GM12878 (cell line): ENCODE measurements at regions not wholly inside any gene's neighbourhood (a gene's known extent, or its start where the extent isn't known, plus 50 kb on each side); places are given as distances from the start of the nearest gene placed in this dataset.

ENCODE experiments used
- EZH2 ChIP-seq: IDR thresholded peaks from 2 replicates; pipeline ENCODE4 v1.6.1; 2012; ENCODE audit warnings: low read depth, mild to moderate bottlenecking, control low read depth, inconsistent platforms, low read length, borderline replicate concordance; ENCODE audit not compliant: control insufficient read depth
- GABPA ChIP-seq: IDR thresholded peaks from 2 replicates; pipeline ENCODE4 v1.6.1; 2014; ENCODE audit warnings: antibody characterized with exemption, low read depth, mild to moderate bottlenecking, inconsistent platforms
- MTA3 ChIP-seq: IDR thresholded peaks from 2 replicates; pipeline ENCODE4 v1.6.1; 2012; ENCODE audit warnings: low read length, inconsistent platforms, borderline replicate concordance
- POLR2A ChIP-seq: IDR thresholded peaks from 2 replicates; pipeline ENCODE4 v1.6.1; 2011; ENCODE audit warnings: low read depth, mild to moderate bottlenecking, low read length
- WRNIP1 ChIP-seq: IDR thresholded peaks from 2 replicates; pipeline ENCODE4 v1.6.1; 2011; ENCODE audit warnings: low read depth, low read length, improper control_type of control experiment, borderline replicate concordance
- TF ChIP-seq, protein P1 (sequence below), 3 experiments: IDR thresholded peaks in 2 of 3; conservative IDR thresholded peaks in 1 of 3; 2 replicates each; pipeline ENCODE4 v1.5.1; 2011; ENCODE audit warnings: low read depth in 3 of 3, low read length in 3 of 3, mild to moderate bottlenecking in 3 of 3, control low read depth in 2 of 3, moderate library complexity in 2 of 3, inconsistent platforms in 1 of 3, mixed read lengths in 1 of 3; ENCODE audit not compliant: control insufficient read depth in 2 of 3, insufficient read depth in 1 of 3; ENCODE audit errors: extremely low read depth in 1 of 3
- TF ChIP-seq, protein P2 (sequence below): IDR thresholded peaks from 2 replicates; pipeline ENCODE4 v1.6.1; 2012; ENCODE audit warnings: low read depth, low read length, improper control_type of control experiment
- TF ChIP-seq, protein P3 (sequence below): fragments of 450-650 bp; IDR thresholded peaks from 2 replicates; pipeline ENCODE4 v1.6.1; 2014; ENCODE audit warnings: mild to moderate bottlenecking

DNA sequence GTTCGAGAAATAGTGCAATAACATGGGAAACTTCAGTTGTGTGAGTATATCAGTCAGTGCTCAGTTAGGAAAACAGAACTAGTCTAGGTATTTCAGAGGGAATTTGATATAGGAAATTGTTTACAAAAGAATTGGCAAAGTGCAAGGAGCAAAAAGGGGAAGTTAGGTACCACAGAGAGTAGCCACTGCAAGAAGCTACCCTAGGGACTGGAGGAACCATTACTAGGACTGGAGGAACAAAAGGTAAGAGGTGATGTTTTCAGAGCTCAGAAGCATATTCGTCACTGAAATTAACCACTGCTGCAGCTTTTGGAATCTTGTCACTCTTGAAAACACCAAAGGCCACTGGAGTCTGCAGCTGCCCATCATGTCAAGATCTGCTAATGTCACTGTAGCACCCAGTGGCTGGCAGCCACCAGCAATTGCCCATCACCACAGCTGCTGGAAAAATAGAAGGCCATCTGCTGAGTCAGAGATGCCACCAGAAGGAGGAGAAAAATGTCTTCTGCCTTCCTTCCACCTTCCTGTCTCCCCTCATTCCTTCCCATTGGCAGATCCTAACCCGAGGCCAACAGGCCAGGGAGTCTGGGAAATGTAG lies 160.6 kb upstream of the RPS6KA3 start:
- TF ChIP-seq, protein P1, sequence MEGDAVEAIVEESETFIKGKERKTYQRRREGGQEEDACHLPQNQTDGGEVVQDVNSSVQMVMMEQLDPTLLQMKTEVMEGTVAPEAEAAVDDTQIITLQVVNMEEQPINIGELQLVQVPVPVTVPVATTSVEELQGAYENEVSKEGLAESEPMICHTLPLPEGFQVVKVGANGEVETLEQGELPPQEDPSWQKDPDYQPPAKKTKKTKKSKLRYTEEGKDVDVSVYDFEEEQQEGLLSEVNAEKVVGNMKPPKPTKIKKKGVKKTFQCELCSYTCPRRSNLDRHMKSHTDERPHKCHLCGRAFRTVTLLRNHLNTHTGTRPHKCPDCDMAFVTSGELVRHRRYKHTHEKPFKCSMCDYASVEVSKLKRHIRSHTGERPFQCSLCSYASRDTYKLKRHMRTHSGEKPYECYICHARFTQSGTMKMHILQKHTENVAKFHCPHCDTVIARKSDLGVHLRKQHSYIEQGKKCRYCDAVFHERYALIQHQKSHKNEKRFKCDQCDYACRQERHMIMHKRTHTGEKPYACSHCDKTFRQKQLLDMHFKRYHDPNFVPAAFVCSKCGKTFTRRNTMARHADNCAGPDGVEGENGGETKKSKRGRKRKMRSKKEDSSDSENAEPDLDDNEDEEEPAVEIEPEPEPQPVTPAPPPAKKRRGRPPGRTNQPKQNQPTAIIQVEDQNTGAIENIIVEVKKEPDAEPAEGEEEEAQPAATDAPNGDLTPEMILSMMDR (IDR thresholded peaks at IDR 0.05 in 2 of 3, conservative IDR thresholded peaks at IDR 0.05 in 1 of 3; ENCODE audit: control insufficient read depth in 2 of 3, extremely low read depth in 1 of 3, insufficient read depth in 1 of 3, low read depth in 3 of 3, low read length in 3 of 3): no peak
- TF ChIP-seq, protein P2, sequence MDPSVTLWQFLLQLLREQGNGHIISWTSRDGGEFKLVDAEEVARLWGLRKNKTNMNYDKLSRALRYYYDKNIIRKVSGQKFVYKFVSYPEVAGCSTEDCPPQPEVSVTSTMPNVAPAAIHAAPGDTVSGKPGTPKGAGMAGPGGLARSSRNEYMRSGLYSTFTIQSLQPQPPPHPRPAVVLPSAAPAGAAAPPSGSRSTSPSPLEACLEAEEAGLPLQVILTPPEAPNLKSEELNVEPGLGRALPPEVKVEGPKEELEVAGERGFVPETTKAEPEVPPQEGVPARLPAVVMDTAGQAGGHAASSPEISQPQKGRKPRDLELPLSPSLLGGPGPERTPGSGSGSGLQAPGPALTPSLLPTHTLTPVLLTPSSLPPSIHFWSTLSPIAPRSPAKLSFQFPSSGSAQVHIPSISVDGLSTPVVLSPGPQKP: no peak
- TF ChIP-seq WRNIP1 (no peak), POLR2A (no peak), MTA3 (no peak), EZH2 (no peak), GABPA (no peak)
- TF ChIP-seq, protein P3, sequence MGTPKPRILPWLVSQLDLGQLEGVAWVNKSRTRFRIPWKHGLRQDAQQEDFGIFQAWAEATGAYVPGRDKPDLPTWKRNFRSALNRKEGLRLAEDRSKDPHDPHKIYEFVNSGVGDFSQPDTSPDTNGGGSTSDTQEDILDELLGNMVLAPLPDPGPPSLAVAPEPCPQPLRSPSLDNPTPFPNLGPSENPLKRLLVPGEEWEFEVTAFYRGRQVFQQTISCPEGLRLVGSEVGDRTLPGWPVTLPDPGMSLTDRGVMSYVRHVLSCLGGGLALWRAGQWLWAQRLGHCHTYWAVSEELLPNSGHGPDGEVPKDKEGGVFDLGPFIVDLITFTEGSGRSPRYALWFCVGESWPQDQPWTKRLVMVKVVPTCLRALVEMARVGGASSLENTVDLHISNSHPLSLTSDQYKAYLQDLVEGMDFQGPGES: no peak
